HEK293 (cell line): ENCODE measurements at regions not wholly inside any gene's neighbourhood (a gene's known extent, or its start where the extent isn't known, plus 50 kb on each side); places are given as distances from the start of the nearest gene placed in this dataset.
A peak's percentile ranks its signal among the peaks of the same experiment; 100 is the strongest.

Experiments
- CTCF ChIA-PET: fragments of 350-600 bp; formaldehyde crosslinking; extraction: SDS; loops from one replicate; lab custom pipeline; 2021; ENCODE audit warnings: antibody characterized with exemption; lab: Yijun Ruan, JAX
- POLR2A ChIA-PET: fragments of 300-600 bp; formaldehyde crosslinking; extraction: SDS; loops from one replicate; lab custom pipeline; 2020; ENCODE audit warnings: antibody characterized with exemption, inconsistent platforms; lab: Yijun Ruan, JAX
- H3K27ac ChIP-seq: fragments of 200-500 bp; sonication (Bioruptor generic); 2 replicates; pipeline ENCODE4 v1.5.1; 2014; ENCODE audit warnings: low read depth, low read length, control low read depth, inconsistent platforms; ENCODE audit errors: extremely low read depth
- H3K36me3 ChIP-seq, 2 experiments: fragments of 200-500 bp in 1 of 2; sonication (Bioruptor generic) in 1 of 2; 1 replicate in 1 of 2; 2 replicates in 1 of 2; pipeline ENCODE4 v1.5.1; 2014 to 2017; ENCODE audit warnings: inconsistent platforms in 2 of 2, low read length in 2 of 2; ENCODE audit not compliant: control insufficient read depth in 2 of 2, insufficient read depth in 1 of 2
- H3K4me1 ChIP-seq: fragments of 200-500 bp; sonication (Bioruptor generic); 2 replicates; pipeline ENCODE4 v1.5.1; 2014; ENCODE audit warnings: mild to moderate bottlenecking, low read length, inconsistent platforms; ENCODE audit not compliant: control insufficient read depth, insufficient read depth
- H3K4me3 ChIP-seq: 2 replicates; pipeline ENCODE4 v1.5.1; 2011; ENCODE audit warnings: low read depth, mild to moderate bottlenecking, control low read depth, low read length, moderate library complexity
- H3K9me3 ChIP-seq: fragments of 200-500 bp; sonication (Bioruptor generic); 2 replicates; pipeline ENCODE4 v1.5.1; 2014; ENCODE audit warnings: low read depth, low read length, inconsistent platforms; ENCODE audit not compliant: control insufficient read depth, insufficient read depth
- ATF2 ChIP-seq: fragments of 450-650 bp; formaldehyde crosslinking; IDR thresholded peaks from 2 replicates; pipeline ENCODE4 v1.5.1; 2016; ENCODE audit warnings: missing biosample characterization, missing genetic modification characterization, low read depth
- FEZF1 ChIP-seq: fragments of 450-650 bp; formaldehyde crosslinking; IDR thresholded peaks from 2 replicates; pipeline ENCODE4 v1.5.1; 2016; ENCODE audit warnings: missing biosample characterization, missing genetic modification characterization
- GLI2 ChIP-seq: fragments of 450-650 bp; formaldehyde crosslinking; IDR thresholded peaks from 2 replicates; pipeline ENCODE4; 2017; ENCODE audit warnings: missing biosample characterization, missing genetic modification characterization, low read depth, borderline replicate concordance
- KLF16 ChIP-seq: fragments of 450-650 bp; formaldehyde crosslinking; IDR thresholded peaks from 2 replicates; pipeline ENCODE4 v1.5.1; 2017; ENCODE audit warnings: missing biosample characterization, missing genetic modification characterization
- OSR2 ChIP-seq: fragments of 450-650 bp; formaldehyde crosslinking; IDR thresholded peaks from 2 replicates; pipeline ENCODE4 v1.5.1; 2016; ENCODE audit warnings: missing biosample characterization, missing genetic modification characterization
- PRDM6 ChIP-seq: fragments of 450-650 bp; formaldehyde crosslinking; IDR thresholded peaks from 2 replicates; pipeline ENCODE4 v1.5.1; 2017; ENCODE audit warnings: missing biosample characterization, missing genetic modification characterization
- SALL2 ChIP-seq: fragments of 450-650 bp; formaldehyde crosslinking; IDR thresholded peaks from 2 replicates; pipeline ENCODE4 v1.5.0; 2017; ENCODE audit warnings: missing biosample characterization, mild to moderate bottlenecking, missing genetic modification characterization, borderline replicate concordance
- ZIC2 ChIP-seq: fragments of 450-650 bp; formaldehyde crosslinking; IDR thresholded peaks from 2 replicates; pipeline ENCODE4 v1.5.1; 2016; ENCODE audit warnings: missing biosample characterization, missing genetic modification characterization
- ZNF121 ChIP-seq: fragments of 450-650 bp; formaldehyde crosslinking; IDR thresholded peaks from 2 replicates; pipeline ENCODE4 v1.5.1; 2016; ENCODE audit warnings: missing biosample characterization, missing genetic modification characterization
- ZNF140 ChIP-seq: fragments of 450-650 bp; formaldehyde crosslinking; IDR thresholded peaks from 2 replicates; pipeline ENCODE4 v1.5.1; 2016; ENCODE audit warnings: missing biosample characterization, missing genetic modification characterization
- ZNF146 ChIP-seq: fragments of 450-650 bp; formaldehyde crosslinking; IDR thresholded peaks from 2 replicates; pipeline ENCODE4 v1.5.1; 2016; ENCODE audit warnings: missing biosample characterization, missing genetic modification characterization
- ZNF157 ChIP-seq: fragments of 450-650 bp; formaldehyde crosslinking; IDR thresholded peaks from 2 replicates; pipeline ENCODE4 v1.5.1; 2016; ENCODE audit warnings: missing biosample characterization, missing genetic modification characterization
- ZNF2 ChIP-seq: fragments of 450-650 bp; formaldehyde crosslinking; IDR thresholded peaks from 2 replicates; pipeline ENCODE4 v1.5.1; 2016; ENCODE audit warnings: missing biosample characterization, missing genetic modification characterization
- ZNF266 ChIP-seq: fragments of 450-650 bp; formaldehyde crosslinking; IDR thresholded peaks from 2 replicates; pipeline ENCODE4 v1.5.1; 2016; ENCODE audit warnings: missing biosample characterization, missing genetic modification characterization, low read depth
- ZNF311 ChIP-seq: fragments of 450-650 bp; formaldehyde crosslinking; IDR thresholded peaks from 2 replicates; pipeline ENCODE4 v1.5.1; 2017; ENCODE audit warnings: missing biosample characterization, missing genetic modification characterization, borderline replicate concordance
- ZNF394 ChIP-seq: fragments of 450-650 bp; formaldehyde crosslinking; IDR thresholded peaks from 2 replicates; pipeline ENCODE4 v1.5.1; 2016; ENCODE audit warnings: missing biosample characterization, missing genetic modification characterization, mild to moderate bottlenecking, moderate library complexity, borderline replicate concordance
- ZNF473 ChIP-seq: fragments of 450-650 bp; formaldehyde crosslinking; IDR thresholded peaks from 2 replicates; pipeline ENCODE4 v1.5.1; 2017; ENCODE audit warnings: missing biosample characterization, missing genetic modification characterization
- ZNF501 ChIP-seq: fragments of 450-650 bp; formaldehyde crosslinking; IDR thresholded peaks from 2 replicates; pipeline ENCODE4 v1.5.1; 2016; ENCODE audit warnings: missing biosample characterization, missing genetic modification characterization
- ZNF513 ChIP-seq: fragments of 450-650 bp; IDR thresholded peaks from 2 replicates; pipeline ENCODE4 v1.5.1; 2018; ENCODE audit warnings: missing biosample characterization, missing genetic modification characterization
- ZNF560 ChIP-seq: fragments of 450-650 bp; formaldehyde crosslinking; IDR thresholded peaks from 2 replicates; pipeline ENCODE4 v1.5.1; 2017; ENCODE audit warnings: missing biosample characterization, missing genetic modification characterization, borderline replicate concordance
- ZNF664 ChIP-seq: fragments of 450-650 bp; formaldehyde crosslinking; IDR thresholded peaks from 2 replicates; pipeline ENCODE4 v1.5.1; 2016; ENCODE audit warnings: missing biosample characterization, missing genetic modification characterization
- ZNF701 ChIP-seq: fragments of 450-650 bp; formaldehyde crosslinking; IDR thresholded peaks from 2 replicates; pipeline ENCODE4 v1.5.1; 2016; ENCODE audit warnings: missing biosample characterization, missing genetic modification characterization
- ZNF843 ChIP-seq: fragments of 450-650 bp; formaldehyde crosslinking; IDR thresholded peaks from 2 replicates; pipeline ENCODE4 v1.5.1; 2016; ENCODE audit warnings: missing biosample characterization, missing genetic modification characterization
- ZSCAN16 ChIP-seq: fragments of 450-650 bp; formaldehyde crosslinking; IDR thresholded peaks from 2 replicates; pipeline ENCODE4 v1.5.1; 2016; ENCODE audit warnings: missing biosample characterization, missing genetic modification characterization
- ZSCAN30 ChIP-seq: fragments of 450-650 bp; IDR thresholded peaks from 2 replicates; pipeline ENCODE4 v1.5.1; 2018; ENCODE audit warnings: missing biosample characterization, mild to moderate bottlenecking, missing genetic modification characterization, moderate library complexity
- TF ChIP-seq, protein P1 (sequence below): fragments of 450-650 bp; formaldehyde crosslinking; IDR thresholded peaks from 2 replicates; pipeline ENCODE4 v1.5.1; 2017; ENCODE audit warnings: missing biosample characterization, missing genetic modification characterization
- TF ChIP-seq, protein P2 (sequence below): fragments of 450-650 bp; formaldehyde crosslinking; IDR thresholded peaks from 2 replicates; pipeline ENCODE4; 2016; ENCODE audit warnings: missing biosample characterization, missing genetic modification characterization

DNA sequence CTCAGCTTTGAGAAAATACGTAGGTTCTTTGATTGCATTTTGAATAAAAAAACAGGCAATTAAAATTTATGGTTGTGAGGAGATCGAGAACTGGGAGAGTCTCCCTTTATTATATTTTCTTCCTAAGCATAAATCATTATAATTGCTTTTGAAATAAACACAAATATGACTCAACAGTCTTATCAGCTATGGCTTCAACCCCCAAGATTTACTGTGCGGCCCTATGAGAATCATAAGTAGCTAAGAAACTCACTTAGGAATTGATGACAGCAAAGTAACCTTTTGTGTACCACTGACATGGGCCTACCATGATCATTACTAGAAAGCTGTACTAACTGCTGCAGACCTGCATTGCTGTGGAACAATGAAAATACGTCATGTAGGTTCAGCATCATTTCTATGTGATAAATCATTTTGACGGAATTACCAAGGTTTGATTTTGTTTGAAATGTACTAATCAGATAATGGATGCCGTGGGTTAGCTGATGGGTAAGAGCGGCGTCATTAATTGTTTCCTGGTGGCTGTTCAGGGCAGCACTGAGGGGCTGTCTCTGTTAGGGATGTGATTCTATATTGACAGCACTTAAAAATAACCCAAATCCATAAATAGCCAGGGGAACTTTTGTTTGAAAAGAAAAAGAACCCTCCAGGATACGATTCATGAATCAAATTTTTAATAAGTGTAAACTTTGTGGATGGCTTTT, 51.5 kb upstream of the GPRIN3 start (continued):
- peak; percentile 79 for TF ChIP-seq PRDM6
- TF ChIP-seq OSR2 (tag by site-specific recombination), result peak; percentile 94
- peak; percentile 43; the same call in 1 of the 2 replicates for TF ChIP-seq FEZF1 (tag by site-specific recombination)
- TF ChIP-seq ZNF394, result peak; percentile 56
- TF ChIP-seq ZNF266, result no peak
- TF ChIP-seq ZNF843 (tag by site-specific recombination), result peak; percentile 75; the same call in 1 of the 2 replicates
- no peak for TF ChIP-seq ZIC2 (tag by site-specific recombination)
- no peak for TF ChIP-seq ZNF121 (tag by site-specific recombination)
- peak; percentile 69 for TF ChIP-seq GLI2 (tag by site-specific recombination)
- TF ChIP-seq, protein P1, sequence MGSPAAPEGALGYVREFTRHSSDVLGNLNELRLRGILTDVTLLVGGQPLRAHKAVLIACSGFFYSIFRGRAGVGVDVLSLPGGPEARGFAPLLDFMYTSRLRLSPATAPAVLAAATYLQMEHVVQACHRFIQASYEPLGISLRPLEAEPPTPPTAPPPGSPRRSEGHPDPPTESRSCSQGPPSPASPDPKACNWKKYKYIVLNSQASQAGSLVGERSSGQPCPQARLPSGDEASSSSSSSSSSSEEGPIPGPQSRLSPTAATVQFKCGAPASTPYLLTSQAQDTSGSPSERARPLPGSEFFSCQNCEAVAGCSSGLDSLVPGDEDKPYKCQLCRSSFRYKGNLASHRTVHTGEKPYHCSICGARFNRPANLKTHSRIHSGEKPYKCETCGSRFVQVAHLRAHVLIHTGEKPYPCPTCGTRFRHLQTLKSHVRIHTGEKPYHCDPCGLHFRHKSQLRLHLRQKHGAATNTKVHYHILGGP, result peak; percentile 98
- TF ChIP-seq ZNF146, result peak; percentile 10; the same call in 1 of the 2 replicates
- TF ChIP-seq ZNF701, result no peak
- no peak for TF ChIP-seq ZSCAN30 (tag by site-specific recombination)
- no peak for TF ChIP-seq ZNF140 (tag by site-specific recombination)
- peak; percentile 71 for TF ChIP-seq ATF2 (tag by site-specific recombination)

DNA sequence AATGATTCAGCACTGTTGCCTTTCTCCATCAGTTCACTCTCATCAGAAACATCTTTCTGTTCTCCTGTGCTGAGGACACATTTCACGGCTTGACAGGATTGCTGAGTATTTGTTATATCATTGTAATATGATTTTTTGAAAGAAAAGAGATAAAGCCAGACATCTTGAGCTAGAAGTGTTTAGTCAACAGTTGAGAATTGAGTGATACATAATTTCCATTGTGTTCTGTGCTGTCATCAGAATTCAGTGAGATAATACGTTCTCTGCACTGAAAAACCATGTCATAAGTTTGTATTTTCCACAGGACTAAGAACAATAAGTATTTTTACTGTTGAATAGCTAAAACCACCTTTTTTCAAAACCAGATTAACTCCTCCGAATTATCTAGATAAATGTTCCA, 50.2 kb upstream of the GPRIN3 start:
- Histone ChIP-seq H3K4me3 (no peak overlapping the region), H3K9me3 (no peaks in the 10 kb centered on the region), H3K36me3 (no peaks in the 10 kb centered on the region), H3K27ac (no peak overlapping the region), H3K4me1 (peaks cover 14% of the 10 kb centered on the region)
- POLR2A ChIA-PET, result no interaction called here
- CTCF ChIA-PET, result interaction anchor here (0.6 kb wide), 1 partner anchor 540 kb away, joined by 6 read pairs; no protein-coding TSS in a partner anchor
- TF ChIP-seq ZNF501 (tag by site-specific recombination) (no peak), PRDM6 (peak; percentile 49; the same call in 1 of the 2 replicates), ZNF473 (tag by site-specific recombination) (no peak), SALL2 (no peak), ZNF311 (tag by site-specific recombination) (no peak), ATF2 (tag by site-specific recombination) (no peak), ZNF513 (tag by site-specific recombination) (no peak), KLF16 (tag by site-specific recombination) (no peak), ZSCAN16 (tag by site-specific recombination) (0 out of 2 replicates have a peak, but pooled peaks have one; percentile 31), ZNF2 (no peak), ZNF560 (no peak), ZNF664 (tag by site-specific recombination) (peak; percentile 60), ZNF157 (tag by site-specific recombination) (no peak)
- TF ChIP-seq, protein P2, sequence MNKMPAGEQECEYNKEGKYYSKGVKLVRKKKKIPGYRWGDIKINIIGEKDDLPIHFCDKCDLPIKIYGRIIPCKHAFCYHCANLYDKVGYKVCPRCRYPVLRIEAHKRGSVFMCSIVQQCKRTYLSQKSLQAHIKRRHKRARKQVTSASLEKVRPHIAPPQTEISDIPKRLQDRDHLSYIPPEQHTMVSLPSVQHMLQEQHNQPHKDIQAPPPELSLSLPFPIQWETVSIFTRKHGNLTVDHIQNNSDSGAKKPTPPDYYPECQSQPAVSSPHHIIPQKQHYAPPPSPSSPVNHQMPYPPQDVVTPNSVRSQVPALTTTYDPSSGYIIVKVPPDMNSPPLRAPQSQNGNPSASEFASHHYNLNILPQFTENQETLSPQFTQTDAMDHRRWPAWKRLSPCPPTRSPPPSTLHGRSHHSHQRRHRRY (tag by site-specific recombination), result no peak
